Duodenal mucosa (tissue), 2 donors: ENCODE measurements at regions not wholly inside any gene's neighbourhood (a gene's known extent, or its start where the extent isn't known, plus 50 kb on each side); places are given as distances from the start of the nearest gene placed in this dataset.
"Not testable (repeated sequence)": the region's sequence is repeated elsewhere in the genome, so short reads cannot be mapped to it uniquely, and the experiment has no call there.

Source experiments
- H3K27ac ChIP-seq: one replicate; pipeline ENCODE4 v1.7.0; 2013; ENCODE audit warnings: low read depth, low read length
- H3K27me3 ChIP-seq, 2 donors: one replicate each; pipeline ENCODE4 v1.7.0; 2013; ENCODE audit warnings: low read length in 2 of 2, control low read depth in 1 of 2; ENCODE audit not compliant: insufficient read depth in 2 of 2, control insufficient read depth in 1 of 2
- H3K36me3 ChIP-seq, 2 donors: one replicate each; pipeline ENCODE4 v1.7.0; 2013; ENCODE audit warnings: low read length in 2 of 2, control low read depth in 1 of 2; ENCODE audit not compliant: insufficient read depth in 2 of 2, control insufficient read depth in 1 of 2
- H3K4me1 ChIP-seq, 2 donors: one replicate each; pipeline ENCODE4 v1.7.0; 2013; ENCODE audit warnings: low read length in 2 of 2, control low read depth in 1 of 2; ENCODE audit not compliant: insufficient read depth in 2 of 2, control insufficient read depth in 1 of 2
- H3K4me3 ChIP-seq, 2 donors: one replicate each; pipeline ENCODE4 v1.7.0; 2013; ENCODE audit warnings: low read length in 2 of 2, low read depth in 1 of 2
- H3K9ac ChIP-seq, 2 donors: one replicate each; pipeline ENCODE4 v1.7.0; 2013; ENCODE audit warnings: low read length in 2 of 2, low read depth in 1 of 2
- H3K9me3 ChIP-seq, 2 donors: one replicate each; pipeline ENCODE4 v1.7.0; 2013; ENCODE audit warnings: low read length in 2 of 2, control low read depth in 1 of 2; ENCODE audit not compliant: control insufficient read depth in 1 of 2

DNA sequence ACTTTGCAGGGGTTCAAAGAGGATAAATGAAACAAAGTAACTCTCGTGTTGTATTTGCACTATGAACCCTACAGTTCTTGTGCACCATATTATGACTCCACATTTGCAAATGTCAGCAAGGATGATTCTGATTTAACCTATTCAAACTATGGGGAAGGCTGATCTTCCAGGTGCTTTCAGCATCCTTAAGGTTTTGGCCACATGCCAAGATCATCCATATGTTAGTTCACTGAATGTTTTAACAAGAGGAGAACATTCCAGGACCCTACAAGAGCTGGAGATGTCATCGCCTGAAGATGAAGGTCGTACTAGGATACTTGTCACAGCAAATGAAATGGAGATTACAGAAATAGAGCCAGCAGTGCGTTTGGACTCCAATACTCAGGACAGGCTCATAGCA is 114.2 kb downstream of the DHRS2 start:
- peaks cover 0 to under 1% of the 10 kb centered on the region in 2 donors for H3K27me3 ChIP-seq
- no peaks in the 10 kb centered on the region for H3K36me3 ChIP-seq
- no peak overlapping the region for H3K9ac ChIP-seq
- no peaks in the 10 kb centered on the region for H3K9me3 ChIP-seq
- no peak overlapping the region for H3K27ac ChIP-seq
- no peaks in the 10 kb centered on the region for H3K4me1 ChIP-seq
- no peak overlapping the region for H3K4me3 ChIP-seq

GRCh38 chr14:23751616-23752015 is 115.5 kb downstream of the DHRS2 start:
- Histone ChIP-seq H3K9ac (no peak overlapping the region), H3K9me3 (no peaks in the 10 kb centered on the region), H3K4me3 (no peak overlapping the region)

GRCh38 chr14:23763394-23763793 is 127.2 kb downstream of the DHRS2 start:
- Histone ChIP-seq H3K9ac (no peak overlapping the region), H3K36me3 (no peaks in the 10 kb centered on the region), H3K4me1 (no peaks in the 10 kb centered on the region), H3K4me3 (no peak overlapping the region), H3K27ac (no peak overlapping the region), H3K9me3 (no peaks in the 10 kb centered on the region), H3K27me3 (no peaks in the 10 kb centered on the region)

More at GRCh38 chr14:23751616-23752015, 115.5 kb downstream of the DHRS2 start:
- peaks cover 0 to 5% of the 10 kb centered on the region in 2 donors for H3K27me3 ChIP-seq
- H3K36me3 ChIP-seq = no peaks in the 10 kb centered on the region
- H3K27ac ChIP-seq = no peak overlapping the region
- no peaks in the 10 kb centered on the region for H3K4me1 ChIP-seq

- no peaks in the 10 kb centered on the region for H3K27me3 ChIP-seq
- H3K36me3 ChIP-seq = no peaks in the 10 kb centered on the region
- no peak overlapping the region for H3K9ac ChIP-seq
- no peak overlapping the region for H3K4me3 ChIP-seq
- no peaks in the 10 kb centered on the region for H3K4me1 ChIP-seq
- no peak overlapping the region for H3K27ac ChIP-seq
- H3K9me3 ChIP-seq = no peaks in the 10 kb centered on the region
These were observed 130.7 kb downstream of the DHRS2 start for GRCh38 chr14:23766737-23767401.

DNA sequence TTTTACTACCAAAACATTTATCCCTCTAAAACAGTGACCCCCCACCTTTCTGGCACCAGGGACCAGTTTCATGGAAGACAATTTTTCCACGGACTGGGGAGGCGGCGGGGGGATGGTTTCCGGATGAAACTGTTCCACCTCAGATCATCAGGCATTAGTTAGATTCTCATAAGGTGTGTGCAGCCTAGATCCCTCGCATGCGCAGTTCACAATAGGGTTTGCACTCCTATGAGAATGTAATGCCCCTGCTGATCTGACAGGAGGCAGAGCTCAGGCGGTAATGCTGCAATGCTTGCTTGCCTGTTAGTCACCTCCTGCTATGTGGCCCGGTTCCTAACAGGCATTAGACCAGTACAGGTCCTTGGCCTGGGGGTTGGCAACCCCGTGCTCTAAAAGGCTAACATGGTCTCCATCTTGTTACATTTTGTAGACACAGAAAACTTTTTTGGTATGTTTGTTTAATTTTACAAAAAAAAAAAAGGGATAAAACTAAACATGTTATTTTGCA is 133.1 kb downstream of the DHRS2 start:
- not testable (repeated sequence) for H3K36me3 ChIP-seq, H3K27ac ChIP-seq, H3K9me3 ChIP-seq, H3K9ac ChIP-seq, H3K4me3 ChIP-seq, H3K27me3 ChIP-seq, H3K4me1 ChIP-seq

GRCh38 chr14:23773981-23774380 is 137.8 kb downstream of the DHRS2 start:
- H3K4me3 ChIP-seq = no peak overlapping the region
- H3K4me1 ChIP-seq = no peaks in the 10 kb centered on the region
- peaks cover 4 to 5% of the 10 kb centered on the region in 2 donors for H3K27me3 ChIP-seq
- H3K9me3 ChIP-seq = no peaks in the 10 kb centered on the region
- no peak overlapping the region for H3K9ac ChIP-seq
- H3K27ac ChIP-seq = no peak overlapping the region
- H3K36me3 ChIP-seq = no peaks in the 10 kb centered on the region

DNA sequence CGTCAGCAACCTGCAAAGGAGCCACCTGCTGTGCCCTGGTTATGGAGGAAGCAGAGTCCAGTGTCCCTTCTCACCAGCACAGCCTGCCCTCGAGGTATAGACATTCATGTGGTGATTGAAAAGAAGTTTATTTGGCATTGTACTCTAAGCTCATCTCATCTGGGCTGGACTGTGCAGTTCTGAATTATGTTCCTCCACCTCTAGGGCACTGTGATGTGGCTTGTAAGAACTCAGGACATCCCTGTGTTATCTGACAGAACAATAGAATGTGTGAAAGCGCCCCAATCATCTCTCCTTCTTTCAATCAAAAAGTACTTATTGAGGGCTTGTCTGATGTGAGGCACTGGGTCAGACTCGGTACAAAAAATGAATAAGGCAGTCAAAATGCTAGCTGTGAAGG is 140.1 kb downstream of the DHRS2 start:
- Histone ChIP-seq H3K27me3 (peaks cover 4 to 5% of the 10 kb centered on the region in 2 donors), H3K9ac (no peak overlapping the region), H3K9me3 (no peaks in the 10 kb centered on the region), H3K27ac (no peak overlapping the region), H3K36me3 (no peaks in the 10 kb centered on the region), H3K4me1 (no peaks in the 10 kb centered on the region), H3K4me3 (no peak overlapping the region)

GRCh38 chr14:23785208-23785607 is 149.0 kb downstream of the DHRS2 start:
- Histone ChIP-seq H3K9me3 (no peaks in the 10 kb centered on the region), H3K4me3 (no peak overlapping the region), H3K27ac (no peak overlapping the region), H3K9ac (no peak overlapping the region), H3K4me1 (no peaks in the 10 kb centered on the region), H3K27me3 (no peaks in the 10 kb centered on the region), H3K36me3 (no peaks in the 10 kb centered on the region)

- Histone ChIP-seq H3K4me1 (no peaks in the 10 kb centered on the region), H3K9me3 (no peaks in the 10 kb centered on the region), H3K27ac (no peak overlapping the region), H3K27me3 (no peaks in the 10 kb centered on the region), H3K9ac (no peak overlapping the region), H3K36me3 (no peaks in the 10 kb centered on the region), H3K4me3 (no peak overlapping the region)
These were observed 151.3 kb downstream of the DHRS2 start for GRCh38 chr14:23787436-23787835.

DNA sequence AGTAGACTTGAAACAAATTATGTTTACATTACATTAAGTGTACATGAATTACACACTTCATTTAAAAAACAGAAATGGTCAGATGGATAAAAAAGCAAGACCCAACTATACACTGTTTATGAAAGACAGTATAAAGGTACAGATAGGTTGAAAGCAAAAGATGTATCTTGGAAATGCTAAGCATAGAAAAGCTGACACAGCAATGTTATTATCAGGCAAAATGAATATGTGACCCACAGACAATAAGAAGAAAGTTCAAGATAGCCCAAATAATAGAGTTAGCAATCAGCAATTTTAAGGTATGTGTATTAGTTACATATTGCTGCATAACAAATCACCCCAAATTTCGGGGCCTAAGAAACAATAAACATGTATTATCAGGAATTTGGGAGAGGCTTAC is 153.5 kb downstream of the DHRS2 start:
- no peaks in the 10 kb centered on the region for H3K9me3 ChIP-seq
- no peak overlapping the region for H3K27ac ChIP-seq
- H3K4me1 ChIP-seq = no peaks in the 10 kb centered on the region
- H3K27me3 ChIP-seq = no peaks in the 10 kb centered on the region
- no peak overlapping the region for H3K4me3 ChIP-seq
- H3K36me3 ChIP-seq = no peaks in the 10 kb centered on the region
- H3K9ac ChIP-seq = no peak overlapping the region
